Kasumi-1 (cell line): ENCODE measurements at regions not wholly inside any gene's neighbourhood (a gene's known extent, or its start where the extent isn't known, plus 50 kb on each side); places are given as distances from the start of the nearest gene placed in this dataset.
A peak's percentile ranks its signal among the peaks of the same experiment; 100 is the strongest.

ENCODE experiments used
- DNase-seq, 2 experiments: peaks; one replicate each; lab custom pipeline; 2025; lab: John Stamatoyannopoulos, UW

- DNase-seq = no peak
Observed at GRCh38 chr5:120229036-120229435, 235.1 kb upstream of the PRR16 start.

GRCh38 chr5:120231563-120231962 lies 232.5 kb upstream of the PRR16 start:
- DNase-seq = no peak

DNA sequence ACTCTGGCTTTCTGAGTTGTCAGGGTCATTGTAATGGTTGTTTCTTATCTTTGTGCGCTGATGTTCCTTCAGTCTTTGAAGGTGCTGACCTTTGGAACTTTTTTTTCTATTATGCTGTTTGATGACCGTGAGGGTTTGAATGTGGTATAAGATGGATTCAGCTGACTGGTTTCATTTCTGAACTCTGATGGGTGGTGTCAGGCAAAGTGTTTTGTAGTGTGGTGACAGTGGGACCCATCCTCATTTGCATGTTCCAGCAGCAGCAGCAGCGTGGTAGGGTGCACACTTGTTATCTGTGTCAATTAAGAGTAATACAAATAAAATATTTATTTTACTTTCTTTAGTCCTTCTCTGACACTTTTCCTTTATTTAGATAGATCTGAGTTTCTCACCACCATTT lies 227.7 kb upstream of the PRR16 start:
- no peak for DNase-seq

DNA sequence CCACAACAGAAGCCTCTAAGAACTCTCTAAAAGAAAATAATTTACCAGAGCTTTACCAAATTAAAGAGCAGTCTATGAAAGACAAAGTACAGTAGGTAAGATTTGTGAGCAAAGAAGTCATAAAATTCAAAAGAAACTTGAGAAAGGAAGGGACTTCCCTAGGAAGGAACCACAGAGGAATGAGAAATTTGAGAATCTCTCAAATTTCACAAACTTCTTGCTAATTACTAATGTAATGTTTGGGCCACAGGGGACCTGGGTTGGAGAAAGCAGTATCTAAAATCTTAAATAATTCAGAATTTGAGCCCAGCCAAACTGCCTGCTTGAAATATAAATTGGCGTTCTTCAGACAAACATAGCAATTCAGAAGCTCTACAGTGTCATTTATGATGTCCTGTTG lies 225.0 kb upstream of the PRR16 start:
- peak in 1 of 2 experiments; percentile 4 for DNase-seq

DNA sequence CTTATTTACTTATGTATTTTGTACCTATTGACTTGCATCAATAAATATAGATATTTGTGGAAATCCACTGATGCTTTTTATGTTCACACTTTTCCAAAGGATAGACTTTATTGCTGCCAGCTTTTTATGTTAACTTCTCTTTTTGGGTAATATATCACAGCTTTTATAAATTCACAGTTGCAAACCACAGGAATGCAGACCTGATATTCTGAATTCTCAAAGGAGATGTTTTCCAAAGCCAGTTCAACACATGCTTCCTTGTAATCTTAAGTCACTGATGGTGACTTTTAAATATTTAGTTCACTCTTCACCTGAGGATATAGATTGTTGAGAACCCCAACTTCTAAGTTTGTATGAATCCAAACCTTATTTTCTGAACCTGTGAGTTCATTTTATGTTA lies 223.4 kb upstream of the PRR16 start:
- DNase-seq = no peak

GRCh38 chr5:120241400-120241799 lies 222.7 kb upstream of the PRR16 start:
- DNase-seq = no peak

DNA sequence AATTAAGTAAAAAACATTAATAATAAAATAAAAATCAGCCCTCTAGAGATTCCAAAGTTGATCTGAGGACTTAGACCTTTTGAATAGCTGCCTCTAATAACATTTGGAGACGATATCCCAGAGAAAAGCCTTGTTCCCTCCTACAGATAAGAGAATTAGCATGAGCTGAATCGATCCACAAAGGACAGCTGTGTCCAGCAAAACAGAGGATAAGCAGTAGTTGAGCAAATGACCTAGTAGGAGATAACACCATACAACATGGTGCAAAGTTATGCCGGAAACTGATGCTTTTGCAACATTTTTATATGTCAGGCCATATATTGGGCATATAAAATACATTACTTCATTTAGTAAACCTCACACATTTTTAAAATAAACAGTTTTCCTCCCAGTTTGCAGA lies 212.2 kb upstream of the PRR16 start:
- no peak for DNase-seq

DNA sequence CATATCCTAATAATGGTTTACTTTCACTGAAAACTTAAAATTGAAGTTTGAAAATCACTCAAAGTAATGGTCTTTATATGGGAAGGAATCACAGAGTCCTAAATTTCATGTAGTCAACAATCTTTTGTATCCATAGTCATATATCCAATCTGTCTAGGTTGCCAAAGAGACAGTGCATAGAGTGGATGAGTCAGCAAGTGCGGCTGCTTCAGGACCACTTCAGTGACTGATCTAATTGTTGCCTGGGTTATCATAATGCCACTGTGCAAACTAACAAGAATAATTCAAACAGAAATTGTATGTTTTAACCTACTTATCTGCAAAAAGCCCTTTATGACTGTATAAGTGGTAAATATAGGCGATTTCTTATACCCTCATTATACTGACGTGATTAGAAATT lies 211.3 kb upstream of the PRR16 start:
- DNase-seq = no peak

GRCh38 chr5:120254385-120254784 lies 209.7 kb upstream of the PRR16 start:
- DNase-seq = no peak

- no peak for DNase-seq
Observed at GRCh38 chr5:120255214-120255613, 208.9 kb upstream of the PRR16 start.

DNA sequence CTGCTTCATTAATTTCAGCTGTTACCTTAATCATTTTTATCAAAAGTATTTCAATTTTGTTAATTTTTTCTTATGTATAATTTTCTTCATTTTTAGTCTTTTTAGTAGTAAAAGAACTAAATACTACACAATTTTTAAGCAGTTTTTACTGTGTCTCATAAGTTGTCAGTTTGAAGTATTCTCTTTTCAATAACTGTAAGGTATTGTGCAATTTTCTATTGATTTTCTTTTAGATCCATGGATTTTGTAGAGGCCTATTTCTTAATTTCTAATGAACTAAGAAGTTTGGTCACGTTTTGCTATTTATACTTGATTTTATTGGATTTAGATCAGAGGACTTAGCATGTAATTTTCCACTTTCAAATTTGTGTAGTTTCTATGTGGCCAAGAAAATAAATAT lies 207.7 kb upstream of the PRR16 start:
- DNase-seq = no peak

- DNase-seq = no peak
Observed at GRCh38 chr5:120257358-120257971, 206.6 kb upstream of the PRR16 start.

GRCh38 chr5:120258123-120258522 lies 206.0 kb upstream of the PRR16 start:
- peak; percentile 71 to 79 for DNase-seq

DNA sequence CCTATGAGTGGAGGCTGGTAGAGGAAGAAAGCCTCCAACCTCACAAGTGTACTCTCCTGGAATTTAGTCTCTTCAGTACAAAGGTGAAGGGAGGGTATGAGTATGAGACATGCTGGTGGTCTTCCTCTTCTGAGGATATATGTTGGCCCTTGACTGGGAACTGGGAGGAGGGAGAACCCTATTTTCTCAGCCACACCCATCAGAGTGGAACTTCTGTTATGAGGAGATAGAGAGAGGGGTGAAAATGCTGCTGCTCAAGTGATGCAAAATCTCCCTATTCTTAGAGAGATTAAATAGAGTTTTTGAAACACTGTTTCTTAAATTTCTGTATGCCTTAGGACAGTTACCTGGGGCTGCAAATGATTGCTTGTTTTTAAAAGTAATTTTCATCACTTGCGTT lies 203.4 kb upstream of the PRR16 start:
- DNase-seq = no peak

DNA sequence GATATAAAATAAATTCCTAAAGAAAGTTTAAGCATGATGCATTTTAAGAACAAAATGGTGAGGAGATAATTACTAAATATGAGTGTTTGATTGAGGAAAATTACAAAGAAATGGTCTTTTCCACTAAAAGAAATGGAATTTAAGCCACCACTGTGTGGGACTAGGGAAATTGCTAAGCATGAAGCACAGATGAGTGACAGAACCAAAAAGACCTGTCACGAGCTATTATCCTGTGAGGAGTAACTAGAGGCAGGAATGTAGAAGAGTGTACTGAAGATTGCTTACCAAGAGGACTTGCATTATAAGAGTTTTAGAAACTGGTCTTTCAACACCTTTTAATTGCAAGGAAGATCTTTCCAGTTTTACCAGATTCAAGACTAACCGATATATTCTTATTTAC lies 193.6 kb upstream of the PRR16 start:
- no peak for DNase-seq

DNA sequence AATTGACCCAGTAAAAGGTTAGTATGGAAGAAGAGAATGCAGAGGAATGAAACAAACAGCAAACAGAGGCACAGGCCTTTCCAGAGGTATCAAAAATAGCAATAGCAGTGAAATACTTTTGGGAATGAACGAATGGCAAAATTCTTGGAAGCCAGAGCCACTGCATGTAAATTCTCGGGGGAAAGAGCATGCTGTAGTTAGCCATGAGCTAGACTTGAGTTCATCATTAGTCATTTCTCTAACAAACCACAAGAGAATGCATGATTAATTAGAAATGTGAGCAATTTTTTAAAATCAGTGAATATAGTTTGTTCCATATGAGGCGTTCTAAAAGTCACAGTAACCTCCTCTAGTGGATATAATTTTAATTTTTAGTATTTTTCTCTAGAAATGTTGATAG lies 170.3 kb upstream of the PRR16 start:
- DNase-seq = no peak

DNA sequence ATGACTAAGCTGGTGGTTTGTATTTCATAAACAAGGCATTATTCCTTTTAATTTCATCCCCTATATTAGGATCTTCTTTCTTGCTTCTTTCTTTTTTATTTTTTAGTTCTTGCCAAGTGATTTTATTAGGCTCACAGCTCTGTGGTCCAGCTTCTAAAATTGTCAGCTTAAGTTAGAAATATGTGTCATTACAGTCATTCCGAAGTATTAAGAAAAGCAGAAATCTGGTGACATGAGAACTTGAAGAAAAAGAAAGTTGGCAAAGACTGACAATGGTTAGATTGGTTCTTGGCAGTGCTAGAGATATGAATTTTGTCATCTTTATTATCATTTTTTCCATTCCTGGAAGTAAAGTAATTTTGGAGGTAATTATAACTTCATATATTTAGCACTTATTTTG lies 166.5 kb upstream of the PRR16 start:
- DNase-seq = no peak

GRCh38 chr5:120298981-120299380 lies 165.1 kb upstream of the PRR16 start:
- DNase-seq = no peak

DNA sequence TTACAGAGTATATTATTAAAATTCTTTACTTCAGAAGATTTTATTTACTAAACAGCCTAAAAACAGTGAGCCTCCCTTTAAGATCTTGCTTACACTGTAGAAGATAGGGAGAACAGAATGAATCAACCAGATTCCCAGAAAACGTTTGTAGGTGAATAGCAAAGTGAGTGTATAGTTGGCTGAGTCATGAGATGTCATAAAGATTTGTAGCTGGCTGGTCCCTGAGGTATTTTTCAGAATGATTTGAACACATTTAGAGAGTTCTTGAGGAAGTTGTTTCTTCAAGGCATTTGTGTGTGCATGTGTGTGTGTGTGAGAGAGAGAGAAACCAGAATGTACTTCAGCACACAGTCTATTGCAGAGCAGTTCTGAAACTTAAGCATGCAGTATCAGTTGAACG lies 159.4 kb upstream of the PRR16 start:
- no peak for DNase-seq

DNA sequence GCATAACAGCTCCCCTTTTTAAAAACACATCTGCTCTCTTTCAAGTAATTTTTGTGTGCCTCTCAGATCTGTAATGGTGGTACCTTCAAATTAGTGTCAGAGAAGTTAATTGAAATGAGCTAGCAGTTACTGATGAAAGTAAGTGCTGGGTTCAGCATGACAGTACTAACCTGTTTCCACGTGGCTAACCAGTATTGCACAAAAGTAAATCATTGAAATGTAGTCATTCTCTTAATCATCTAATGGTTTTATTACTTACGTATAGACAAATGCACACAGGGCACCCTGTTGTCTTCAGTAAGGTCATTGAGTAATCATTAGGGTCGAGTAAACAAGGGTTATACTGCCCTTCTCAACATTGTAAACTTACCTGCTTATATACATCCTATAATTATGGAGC lies 157.8 kb upstream of the PRR16 start:
- no peak for DNase-seq

- no peak for DNase-seq
Observed at GRCh38 chr5:120314191-120314590, 149.9 kb upstream of the PRR16 start.

DNA sequence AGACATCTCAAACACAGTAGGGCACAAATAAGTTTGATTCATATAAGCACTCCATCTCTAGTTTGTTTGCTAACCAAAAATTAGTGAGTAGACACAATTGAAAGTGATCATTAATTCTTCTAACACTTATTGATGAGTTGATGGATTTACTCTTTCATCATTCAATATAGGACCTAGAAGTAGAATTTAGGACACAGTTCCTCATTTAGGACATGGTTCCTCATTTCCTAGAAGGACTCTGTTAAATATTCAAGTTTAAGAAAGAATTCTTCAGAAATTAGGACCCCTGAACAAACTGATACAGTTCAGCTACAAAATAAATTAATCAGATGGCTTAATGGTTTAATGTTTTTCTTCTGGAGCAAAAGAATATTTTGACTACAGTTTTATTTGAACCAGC lies 143.5 kb upstream of the PRR16 start:
- DNase-seq = peak; percentile 9 to 16

GRCh38 chr5:120326651-120327050 lies 137.4 kb upstream of the PRR16 start:
- no peak for DNase-seq

DNA sequence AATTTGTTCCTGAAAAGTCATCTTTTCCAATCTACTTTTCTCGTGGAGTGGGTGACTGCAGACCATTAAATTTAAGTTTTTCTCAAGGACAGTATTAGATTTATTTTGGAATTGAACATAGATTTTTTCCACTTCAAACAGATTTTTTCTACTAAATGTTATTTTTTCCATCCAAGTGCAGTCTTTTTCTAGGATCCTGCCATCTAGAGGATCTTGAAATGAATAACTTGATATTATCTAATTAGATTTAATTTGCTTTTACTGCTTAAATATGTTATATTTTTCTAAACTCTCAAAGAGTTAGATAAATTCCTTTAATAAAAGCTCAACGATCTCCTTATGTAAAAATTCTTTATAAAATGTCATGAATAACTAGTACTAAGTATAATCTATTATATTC lies 136.9 kb upstream of the PRR16 start:
- DNase-seq = peak in 1 of 2 experiments; percentile 2

DNA sequence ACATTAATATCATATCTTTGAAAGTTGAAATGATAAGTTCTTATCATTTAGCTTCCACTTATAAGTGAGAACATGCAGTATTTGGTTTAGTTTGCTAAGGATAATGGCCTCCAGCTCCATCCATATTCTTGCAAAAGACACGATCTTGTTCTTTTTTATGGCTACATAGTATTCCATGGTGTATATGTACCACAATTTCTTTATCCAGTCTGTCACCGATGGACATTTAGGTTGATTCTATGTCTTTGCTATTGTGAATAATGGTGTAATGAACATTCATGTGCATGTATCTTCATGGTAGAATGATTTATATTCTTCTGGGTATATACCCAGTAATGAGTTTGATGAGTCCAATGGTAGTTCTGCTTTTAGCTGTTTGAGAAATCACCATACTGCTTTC lies 135.0 kb upstream of the PRR16 start:
- DNase-seq = no peak
